SK-N-MC (cell line): ENCODE measurements at regions not wholly inside any gene's neighbourhood (a gene's known extent, or its start where the extent isn't known, plus 50 kb on each side); places are given as distances from the start of the nearest gene placed in this dataset.

ENCODE experiments used
- EZH2 ChIP-seq: fragments of 200-600 bp; sonication (generic); IDR thresholded peaks from one replicate; pipeline ENCODE4 v1.6.1; 2017; ENCODE audit warnings: antibody characterized with exemption
- POLR2AphosphoS5 ChIP-seq: IDR thresholded peaks from 2 replicates; pipeline ENCODE4 v1.6.1; 2012; ENCODE audit warnings: mild to moderate bottlenecking, low read depth, low read length, borderline replicate concordance

DNA sequence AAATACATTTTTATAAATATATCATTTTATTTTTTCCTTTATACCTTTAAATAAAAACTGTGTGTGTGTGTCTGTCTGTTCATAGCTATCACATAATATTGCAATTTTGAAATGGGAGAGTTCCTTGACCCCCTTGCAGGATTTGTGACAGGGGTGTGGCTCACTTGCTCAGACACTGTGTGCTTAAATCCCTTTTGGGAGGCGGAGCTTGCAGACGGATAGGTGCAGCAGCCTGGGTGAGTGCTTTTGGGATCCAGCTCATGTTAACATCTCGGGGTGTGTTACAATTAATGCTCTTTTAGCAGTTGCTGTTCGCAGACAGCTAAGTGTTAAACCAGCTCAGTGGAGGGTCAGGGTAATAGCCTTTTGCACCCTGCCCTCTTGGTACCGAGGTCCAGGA lies 459.8 kb downstream of the IPMK start:
- TF ChIP-seq EZH2 = no peak
- TF ChIP-seq POLR2AphosphoS5 = no peak
